Osteocyte (in vitro differentiated cells): ENCODE measurements at regions not wholly inside any gene's neighbourhood (a gene's known extent, or its start where the extent isn't known, plus 50 kb on each side); places are given as distances from the start of the nearest gene placed in this dataset.

Source experiments
- DNase-seq: peaks from one replicate; pipeline ENCODE4 v3.0.0; 2021; ENCODE audit warnings: mixed read lengths; ENCODE audit not compliant: unreplicated experiment; ENCODE audit errors: extremely low spot score
- H3K27ac Mint-ChIP-seq: one replicate; pipeline ENCODE4 v1.8.0; 2021; ENCODE audit warnings: mild to moderate bottlenecking, mixed read lengths; ENCODE audit not compliant: unreplicated experiment
- H3K27me3 Mint-ChIP-seq: one replicate; pipeline ENCODE4 v1.8.0; 2021; ENCODE audit warnings: mixed read lengths; ENCODE audit not compliant: unreplicated experiment
- H3K36me3 Mint-ChIP-seq: one replicate; pipeline ENCODE4 v1.8.0; 2021; ENCODE audit warnings: mixed read lengths; ENCODE audit not compliant: unreplicated experiment
- H3K4me1 Mint-ChIP-seq: one replicate; pipeline ENCODE4 v1.8.0; 2021; ENCODE audit warnings: mixed read lengths; ENCODE audit not compliant: unreplicated experiment
- H3K4me3 Mint-ChIP-seq: one replicate; pipeline ENCODE4 v1.8.0; 2021; ENCODE audit warnings: mild to moderate bottlenecking, moderate library complexity, mixed read lengths; ENCODE audit not compliant: unreplicated experiment
- H3K9me3 Mint-ChIP-seq: one replicate; pipeline ENCODE4 v1.8.0; 2021; ENCODE audit warnings: mixed read lengths; ENCODE audit not compliant: unreplicated experiment
- CTCF ChIP-seq: fragments of 200-600 bp; sonication (generic); IDR thresholded peaks from 2 replicates; pipeline ENCODE4 v1.5.0; 2021; ENCODE audit warnings: antibody characterized with exemption, mild to moderate bottlenecking, moderate library complexity

DNA sequence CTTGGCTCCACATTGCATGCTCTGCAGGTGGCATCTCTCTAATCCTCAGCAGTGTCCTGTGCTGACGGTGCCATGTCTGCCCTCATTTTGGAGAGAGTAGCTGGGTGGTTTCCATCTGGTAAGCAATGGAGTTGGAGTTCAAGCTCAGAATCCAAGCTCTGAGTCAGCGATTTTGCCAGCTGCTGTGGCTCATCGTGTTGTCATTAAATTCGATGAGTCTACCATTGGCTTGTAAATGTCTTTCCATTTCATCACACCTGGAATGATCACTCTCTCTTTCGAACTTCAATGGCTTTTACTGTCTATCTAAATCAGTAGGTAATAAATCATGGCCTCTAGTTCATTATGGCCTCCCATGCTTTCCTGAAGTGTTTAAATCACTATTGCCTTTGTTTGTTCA is 378.5 kb upstream of the TSHZ2 start:
- Mint-ChIP-seq H3K4me1 (no peaks in the 10 kb centered on the region), H3K9me3 (peaks cover 18% of the 10 kb centered on the region), H3K27ac (no peak overlapping the region), H3K36me3 (no peaks in the 10 kb centered on the region), H3K4me3 (no peak overlapping the region), H3K27me3 (no peaks in the 10 kb centered on the region)
- TF ChIP-seq CTCF, result no peak
- DNase-seq, result no peak

GRCh38 chr20:52592567-52592966 is 379.6 kb upstream of the TSHZ2 start:
- no peak overlapping the region for H3K27ac Mint-ChIP-seq
- peaks cover 27% of the 10 kb centered on the region for H3K9me3 Mint-ChIP-seq
- no peak for TF ChIP-seq CTCF
- DNase-seq, result no peak
- no peaks in the 10 kb centered on the region for H3K27me3 Mint-ChIP-seq
- H3K36me3 Mint-ChIP-seq, result no peaks in the 10 kb centered on the region
- H3K4me3 Mint-ChIP-seq, result no peak overlapping the region
- no peaks in the 10 kb centered on the region for H3K4me1 Mint-ChIP-seq

DNA sequence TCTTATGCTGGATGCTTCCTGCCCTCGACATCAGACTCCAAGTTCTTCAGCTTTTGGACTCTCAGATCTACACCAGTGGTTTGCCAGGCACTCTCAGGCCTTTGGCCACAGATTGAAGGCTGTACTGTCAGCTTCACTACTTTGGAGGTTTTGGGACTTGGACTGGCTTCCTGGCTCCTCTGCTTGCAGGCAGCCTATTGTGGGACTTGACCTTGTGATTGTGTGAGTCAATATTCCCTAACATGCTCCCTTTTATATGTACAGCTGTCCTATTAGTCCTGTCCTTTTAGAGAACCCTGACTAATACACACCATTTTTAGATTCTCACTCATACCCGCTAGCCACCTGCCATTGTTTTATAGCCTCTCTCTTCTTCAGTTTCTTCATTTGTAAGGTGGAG is 382.1 kb upstream of the TSHZ2 start:
- Mint-ChIP-seq H3K27ac (no peak overlapping the region), H3K27me3 (no peaks in the 10 kb centered on the region), H3K4me1 (no peaks in the 10 kb centered on the region), H3K36me3 (no peaks in the 10 kb centered on the region), H3K4me3 (no peak overlapping the region), H3K9me3 (peaks cover 29% of the 10 kb centered on the region)
- TF ChIP-seq CTCF, result no peak
- DNase-seq, result no peak

DNA sequence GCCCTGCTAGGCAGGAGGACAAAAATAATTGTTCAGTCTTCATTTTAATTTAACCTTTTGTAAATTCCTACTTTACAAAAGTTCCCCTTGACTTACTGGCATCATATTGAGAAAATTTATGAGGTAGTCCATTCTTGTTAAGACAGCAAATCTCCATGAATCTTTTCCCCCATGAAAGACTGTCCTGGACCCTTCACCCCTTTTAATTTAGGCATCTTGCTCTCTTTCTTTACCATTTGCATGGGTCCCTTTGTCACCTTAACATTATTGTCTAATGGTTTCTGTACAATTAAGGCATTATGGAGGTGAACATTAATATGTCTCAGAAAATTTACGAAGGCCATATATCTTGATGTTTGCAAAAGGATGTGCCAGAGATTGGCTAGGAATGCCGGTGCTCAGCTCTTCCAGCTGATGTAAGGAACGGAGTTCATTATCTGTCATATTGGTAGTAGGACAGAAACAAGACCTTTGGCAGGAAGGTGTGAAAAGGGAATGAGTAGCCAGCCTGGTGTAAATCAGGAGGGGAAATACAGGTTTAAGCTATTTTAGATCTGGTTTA is 382.8 kb upstream of the TSHZ2 start:
- Mint-ChIP-seq H3K4me3 (no peak overlapping the region), H3K27ac (no peak overlapping the region), H3K27me3 (no peaks in the 10 kb centered on the region), H3K9me3 (peaks cover 27% of the 10 kb centered on the region), H3K36me3 (no peaks in the 10 kb centered on the region), H3K4me1 (no peaks in the 10 kb centered on the region)
- TF ChIP-seq CTCF, result no peak
- no peak for DNase-seq

DNA sequence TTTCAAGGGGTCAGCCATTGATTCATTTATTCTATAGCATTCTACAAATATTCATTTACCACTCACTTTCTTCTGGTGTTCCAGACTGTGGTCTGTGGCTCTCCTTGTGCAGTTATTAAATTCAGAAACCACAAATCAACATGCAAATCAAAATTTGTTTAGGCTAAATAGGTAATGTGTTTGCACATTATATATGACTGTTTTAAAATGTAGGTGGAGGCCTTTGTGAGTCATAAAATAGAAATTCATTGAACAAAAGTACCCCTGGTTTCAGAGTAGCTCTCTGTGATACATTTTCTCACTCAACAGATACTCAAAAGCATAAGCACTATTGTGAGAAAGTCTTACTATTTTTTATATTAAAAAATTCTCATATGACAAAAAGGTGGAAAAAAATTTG is 385.5 kb upstream of the TSHZ2 start:
- Mint-ChIP-seq H3K4me1 (no peaks in the 10 kb centered on the region), H3K9me3 (peaks cover 27% of the 10 kb centered on the region), H3K4me3 (no peak overlapping the region), H3K36me3 (no peaks in the 10 kb centered on the region), H3K27me3 (no peaks in the 10 kb centered on the region), H3K27ac (no peak overlapping the region)
- no peak for TF ChIP-seq CTCF
- no peak for DNase-seq
